ENCODE measurements at regions not wholly inside any gene's neighbourhood (a gene's known extent, or its start where the extent isn't known, plus 50 kb on each side); places are given as distances from the start of the nearest gene placed in this dataset.
"Not testable (repeated sequence)": the region's sequence is repeated elsewhere in the genome, so short reads cannot be mapped to it uniquely, and the experiment has no call there.

- not testable (repeated sequence) for TF ChIP-seq CTCF, EZH2 (IDR thresholded peaks at IDR 0.05)
Observed at GRCh38 chr6:60950221-60950923, 1335.7 kb downstream of the KHDRBS2 start.

Data from neural progenitor cell (in vitro differentiated cells).